Stimulated activated naive CD8-positive, alpha-beta T cell treated with anti-CD3 and anti-CD28 coated beads, Interleukin-15, Interleukin-2, amounts not matched to agents 100 ng/mL and 50 ng/mL, for 24 hours (primary cell): ENCODE measurements at regions not wholly inside any gene's neighbourhood (a gene's known extent, or its start where the extent isn't known, plus 50 kb on each side); places are given as distances from the start of the nearest gene placed in this dataset.

Source experiments
- H3K27ac Mint-ChIP-seq: one replicate; pipeline ENCODE4 v1.8.0; 2021; ENCODE audit warnings: mild to moderate bottlenecking, mixed read lengths
- H3K27me3 Mint-ChIP-seq: one replicate; pipeline ENCODE4 v1.8.0; 2021; ENCODE audit warnings: mixed read lengths
- H3K36me3 Mint-ChIP-seq: one replicate; pipeline ENCODE4 v1.8.0; 2021; ENCODE audit warnings: low read depth, mixed read lengths
- H3K4me1 Mint-ChIP-seq: one replicate; pipeline ENCODE4 v1.8.0; 2021; ENCODE audit warnings: low read depth, mixed read lengths
- H3K4me3 Mint-ChIP-seq: one replicate; pipeline ENCODE4 v1.8.0; 2021; ENCODE audit warnings: mild to moderate bottlenecking, mixed read lengths
- H3K9me3 Mint-ChIP-seq: one replicate; pipeline ENCODE4 v1.8.0; 2021; ENCODE audit warnings: mixed read lengths

DNA sequence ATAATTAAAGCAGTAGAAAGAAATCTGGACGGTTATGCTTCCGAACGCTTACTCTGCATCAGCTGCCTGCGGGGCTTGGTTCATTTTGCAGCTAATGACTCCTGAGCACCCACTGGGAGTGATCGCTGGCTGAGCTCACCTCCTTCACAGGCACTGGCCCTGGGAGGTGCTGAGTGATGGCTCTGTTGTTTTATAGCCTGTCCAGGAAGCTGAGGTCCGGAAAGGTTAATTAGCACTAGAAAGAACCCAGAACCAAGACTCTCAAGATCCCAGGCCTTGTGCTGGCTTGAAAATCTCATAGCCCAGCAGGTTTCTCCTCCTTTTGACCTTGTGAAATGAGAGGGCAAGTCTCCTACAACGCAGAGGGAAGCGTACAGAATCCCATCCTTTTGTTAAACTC is 226.2 kb downstream of the AJAP1 start:
- Mint-ChIP-seq H3K9me3 (no peaks in the 10 kb centered on the region), H3K4me3 (no peak overlapping the region), H3K27me3 (peaks cover 4% of the 10 kb centered on the region), H3K27ac (no peak overlapping the region), H3K4me1 (no peaks in the 10 kb centered on the region), H3K36me3 (no peaks in the 10 kb centered on the region)

DNA sequence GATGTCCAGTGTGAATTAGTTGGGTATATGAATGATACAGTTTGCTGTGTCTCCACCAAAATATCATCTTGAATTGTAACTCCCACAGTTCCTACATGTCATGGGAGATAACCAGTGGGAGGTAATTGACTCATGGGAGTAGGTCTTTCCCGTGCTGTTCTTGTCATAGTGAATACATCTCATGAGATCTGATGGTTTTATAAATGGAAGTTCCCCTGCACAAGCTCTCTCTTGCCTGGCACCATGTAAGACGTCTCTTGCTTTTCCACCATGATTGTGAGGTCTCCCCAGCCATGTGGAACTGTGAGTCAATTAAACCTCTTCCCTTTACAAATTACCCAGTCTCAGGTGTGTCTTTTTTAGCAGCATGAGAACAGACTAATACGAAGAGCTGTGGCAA is 223.0 kb downstream of the AJAP1 start:
- H3K36me3 Mint-ChIP-seq = no peaks in the 10 kb centered on the region
- no peak overlapping the region for H3K27ac Mint-ChIP-seq
- no peaks in the 10 kb centered on the region for H3K9me3 Mint-ChIP-seq
- H3K4me1 Mint-ChIP-seq = no peaks in the 10 kb centered on the region
- no peak overlapping the region for H3K4me3 Mint-ChIP-seq
- H3K27me3 Mint-ChIP-seq = peaks cover 4% of the 10 kb centered on the region

DNA sequence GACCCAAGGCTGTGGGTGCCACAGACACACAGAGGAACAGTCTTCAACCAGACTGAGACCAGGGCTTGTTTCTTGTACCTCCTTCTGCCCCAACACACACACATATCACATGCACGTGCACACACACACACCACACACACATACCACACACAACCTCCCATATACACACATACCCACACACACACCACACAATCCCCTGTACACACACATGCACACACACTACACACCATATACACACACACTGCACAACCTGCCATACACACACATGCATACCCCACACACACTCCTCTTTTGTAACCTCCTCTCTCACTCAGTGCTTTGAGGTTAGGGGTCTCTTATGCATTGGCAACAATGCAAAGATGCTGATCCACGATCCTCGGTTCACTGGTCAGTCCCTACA is 217.0 kb downstream of the AJAP1 start:
- Mint-ChIP-seq H3K27ac (no peak overlapping the region), H3K4me1 (no peaks in the 10 kb centered on the region), H3K9me3 (no peaks in the 10 kb centered on the region), H3K4me3 (no peak overlapping the region), H3K36me3 (no peaks in the 10 kb centered on the region), H3K27me3 (no peaks in the 10 kb centered on the region)

DNA sequence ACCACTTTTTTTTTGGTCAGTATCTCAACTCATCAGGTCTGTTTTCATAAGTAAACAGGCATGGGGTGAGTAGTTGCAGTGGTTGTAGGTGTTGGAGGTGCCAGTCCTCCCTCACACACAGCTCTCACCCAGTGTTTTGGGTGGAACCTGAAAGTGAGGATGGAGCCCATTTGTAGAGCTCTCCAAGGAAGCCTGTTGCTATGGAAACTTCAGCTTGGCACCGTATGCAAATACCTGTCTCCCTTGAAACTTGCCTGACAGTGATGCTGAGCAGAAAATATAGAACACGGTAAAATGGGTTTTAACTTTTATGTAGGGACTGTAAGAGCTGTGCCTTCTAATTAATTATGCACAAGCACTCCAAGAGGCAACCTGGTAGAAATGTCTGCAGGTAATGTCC is 214.1 kb downstream of the AJAP1 start:
- no peak overlapping the region for H3K4me3 Mint-ChIP-seq
- no peak overlapping the region for H3K27ac Mint-ChIP-seq
- peaks cover 3% of the 10 kb centered on the region for H3K27me3 Mint-ChIP-seq
- no peaks in the 10 kb centered on the region for H3K4me1 Mint-ChIP-seq
- H3K36me3 Mint-ChIP-seq = no peaks in the 10 kb centered on the region
- peaks cover 5% of the 10 kb centered on the region for H3K9me3 Mint-ChIP-seq

DNA sequence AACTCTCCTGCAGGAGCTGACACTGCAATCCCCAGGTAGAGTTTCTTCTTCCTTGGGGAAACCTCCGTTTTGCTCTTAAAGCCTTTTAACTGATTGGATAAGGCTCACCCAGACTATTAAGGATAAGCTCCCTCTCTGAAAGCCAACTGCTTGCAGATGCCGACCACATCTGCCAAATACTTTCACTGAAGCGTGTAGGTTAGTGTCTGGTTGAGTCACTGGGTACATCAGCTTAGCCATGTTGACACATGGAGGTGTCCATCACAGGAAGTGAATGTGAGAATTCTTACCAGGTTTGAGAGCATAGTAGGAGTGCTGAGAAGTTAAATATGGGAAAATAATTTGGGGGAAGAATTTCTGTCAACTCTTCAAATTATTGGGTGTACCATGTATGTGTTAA is 202.0 kb downstream of the AJAP1 start:
- Mint-ChIP-seq H3K4me3 (no peak overlapping the region), H3K9me3 (no peaks in the 10 kb centered on the region), H3K27ac (no peak overlapping the region), H3K36me3 (no peaks in the 10 kb centered on the region), H3K4me1 (no peaks in the 10 kb centered on the region), H3K27me3 (no peaks in the 10 kb centered on the region)

DNA sequence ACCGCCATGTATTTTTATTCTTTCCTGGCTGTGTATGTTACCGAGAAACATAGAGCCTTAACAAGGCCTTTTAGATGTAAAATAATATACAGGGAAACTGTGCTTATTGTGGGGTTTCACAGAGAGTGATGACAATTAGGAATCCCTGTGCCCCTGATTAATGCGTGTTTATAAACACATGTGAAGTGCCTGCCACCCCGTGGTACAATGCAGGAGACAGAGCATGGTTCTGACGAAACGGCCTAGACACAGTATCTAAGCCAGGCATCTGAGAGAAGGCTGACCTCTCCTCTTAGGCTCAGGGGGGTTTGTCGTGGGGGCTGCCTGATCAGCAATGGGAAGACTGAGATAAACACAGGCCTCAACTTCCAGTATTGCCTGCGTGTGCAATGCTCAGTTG is 200.0 kb downstream of the AJAP1 start:
- no peak overlapping the region for H3K27ac Mint-ChIP-seq
- H3K36me3 Mint-ChIP-seq = no peaks in the 10 kb centered on the region
- H3K9me3 Mint-ChIP-seq = no peaks in the 10 kb centered on the region
- no peak overlapping the region for H3K4me3 Mint-ChIP-seq
- no peaks in the 10 kb centered on the region for H3K4me1 Mint-ChIP-seq
- peaks cover under 1% of the 10 kb centered on the region for H3K27me3 Mint-ChIP-seq

DNA sequence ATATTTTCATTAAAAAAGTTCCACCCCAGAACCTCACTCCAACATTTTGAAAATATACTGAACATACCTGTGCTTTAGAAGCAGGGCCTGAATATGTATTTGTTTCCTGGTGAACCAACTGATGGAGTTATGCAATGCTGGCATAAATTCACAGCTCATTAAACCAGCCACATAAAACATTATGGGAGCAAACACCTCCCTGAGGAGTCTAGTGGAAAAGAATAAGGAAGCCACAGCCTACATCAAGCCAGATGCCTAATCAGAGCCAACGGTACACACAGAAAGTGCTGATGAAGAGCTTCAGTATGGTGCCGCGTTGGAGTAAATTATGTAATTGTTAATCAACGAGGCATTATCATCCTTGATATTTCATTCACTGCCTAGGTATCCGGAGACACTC is 199.5 kb downstream of the AJAP1 start:
- no peak overlapping the region for H3K27ac Mint-ChIP-seq
- H3K9me3 Mint-ChIP-seq = no peaks in the 10 kb centered on the region
- H3K4me3 Mint-ChIP-seq = no peak overlapping the region
- H3K27me3 Mint-ChIP-seq = peaks cover 5% of the 10 kb centered on the region
- no peaks in the 10 kb centered on the region for H3K36me3 Mint-ChIP-seq
- no peaks in the 10 kb centered on the region for H3K4me1 Mint-ChIP-seq

DNA sequence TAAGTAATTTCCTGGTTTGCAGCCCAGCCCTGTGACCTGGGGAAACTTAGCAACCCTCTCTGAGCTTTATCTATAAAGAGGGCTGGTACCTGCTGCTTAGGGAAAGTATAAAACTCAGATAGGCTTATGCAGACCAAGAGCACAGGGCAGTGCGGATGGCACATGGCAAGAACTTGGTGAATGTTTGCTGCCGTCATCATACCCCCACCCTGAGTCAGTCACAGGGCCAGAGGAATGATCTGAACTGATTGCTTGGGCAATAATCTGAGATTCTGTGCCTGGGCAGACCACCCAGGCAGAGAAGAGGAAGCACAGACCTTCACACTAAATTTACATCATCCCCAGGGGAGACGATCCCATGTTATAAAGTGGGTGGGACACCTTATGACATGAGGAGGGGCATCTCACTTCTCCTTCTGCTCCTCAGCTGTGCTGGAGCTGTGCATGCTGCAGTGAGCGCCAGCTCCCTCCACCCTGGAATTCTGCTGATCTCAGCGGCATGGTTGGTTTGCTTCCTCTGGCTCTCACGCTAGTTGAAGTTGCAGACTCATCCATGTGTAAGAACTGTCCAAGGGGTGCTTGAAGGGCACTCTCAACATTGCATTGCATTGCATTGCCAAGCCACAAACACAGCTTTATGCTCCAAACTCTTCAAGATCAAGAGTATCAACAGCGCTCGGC is 197.1 kb downstream of the AJAP1 start:
- H3K4me1 Mint-ChIP-seq = no peaks in the 10 kb centered on the region
- H3K4me3 Mint-ChIP-seq = no peak overlapping the region
- no peaks in the 10 kb centered on the region for H3K9me3 Mint-ChIP-seq
- H3K36me3 Mint-ChIP-seq = no peaks in the 10 kb centered on the region
- peaks cover 9% of the 10 kb centered on the region for H3K27me3 Mint-ChIP-seq
- H3K27ac Mint-ChIP-seq = no peak overlapping the region

DNA sequence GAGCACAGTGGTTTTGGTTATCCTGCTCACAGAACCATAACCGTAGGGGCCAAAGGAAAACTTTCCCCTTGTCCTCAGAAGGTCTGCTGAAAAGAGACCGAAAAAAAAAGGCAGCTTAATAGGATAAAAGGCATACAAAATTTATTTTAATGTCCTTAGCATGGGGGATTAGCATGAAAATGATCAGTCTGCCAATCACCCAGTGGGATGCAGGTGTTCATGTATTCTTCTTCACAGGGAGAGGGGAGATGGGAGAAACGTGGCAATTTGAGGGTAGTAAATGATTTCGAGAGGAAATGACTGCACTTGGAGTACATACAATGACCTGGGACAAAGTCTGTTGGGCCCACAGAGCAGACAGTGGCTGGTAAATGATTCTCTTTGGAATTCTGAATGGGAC is 194.0 kb downstream of the AJAP1 start:
- Mint-ChIP-seq H3K4me1 (no peaks in the 10 kb centered on the region), H3K9me3 (no peaks in the 10 kb centered on the region), H3K4me3 (no peak overlapping the region), H3K27me3 (peaks cover 9% of the 10 kb centered on the region), H3K36me3 (no peaks in the 10 kb centered on the region), H3K27ac (no peak overlapping the region)

DNA sequence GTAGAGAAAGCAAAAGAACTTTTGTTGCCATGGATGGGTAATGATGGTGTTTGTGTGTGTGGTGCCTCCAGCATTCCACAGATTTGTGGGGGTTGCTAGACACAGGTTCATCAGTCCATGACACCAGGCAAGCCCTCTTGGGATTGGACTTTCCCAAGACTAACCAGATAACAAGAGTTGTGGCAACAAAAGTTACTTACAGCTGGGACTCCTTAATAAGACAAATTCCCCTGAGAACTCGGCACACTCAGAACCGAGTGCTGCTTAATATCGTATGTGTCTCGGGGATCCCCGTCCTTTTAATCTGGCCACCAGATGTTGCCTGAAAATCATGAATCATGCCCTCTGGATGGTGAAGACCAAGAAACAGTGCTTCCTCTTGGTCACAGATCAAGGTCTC is 193.3 kb downstream of the AJAP1 start:
- H3K4me1 Mint-ChIP-seq = no peaks in the 10 kb centered on the region
- peaks cover 9% of the 10 kb centered on the region for H3K27me3 Mint-ChIP-seq
- no peaks in the 10 kb centered on the region for H3K9me3 Mint-ChIP-seq
- H3K4me3 Mint-ChIP-seq = no peak overlapping the region
- no peaks in the 10 kb centered on the region for H3K36me3 Mint-ChIP-seq
- H3K27ac Mint-ChIP-seq = no peak overlapping the region
